HEK293 (cell line): ENCODE measurements at regions not wholly inside any gene's neighbourhood (a gene's known extent, or its start where the extent isn't known, plus 50 kb on each side); places are given as distances from the start of the nearest gene placed in this dataset.

ENCODE experiments used
- CTCF ChIA-PET: fragments of 350-600 bp; formaldehyde crosslinking; extraction: SDS; loops from one replicate; lab custom pipeline; 2021; ENCODE audit warnings: antibody characterized with exemption; lab: Yijun Ruan, JAX
- POLR2A ChIA-PET: fragments of 300-600 bp; formaldehyde crosslinking; extraction: SDS; loops from one replicate; lab custom pipeline; 2020; ENCODE audit warnings: antibody characterized with exemption, inconsistent platforms; lab: Yijun Ruan, JAX
- H3K27ac ChIP-seq: fragments of 200-500 bp; sonication (Bioruptor generic); 2 replicates; pipeline ENCODE4 v1.5.1; 2014; ENCODE audit warnings: low read depth, low read length, control low read depth, inconsistent platforms; ENCODE audit errors: extremely low read depth
- H3K36me3 ChIP-seq, 2 experiments: fragments of 200-500 bp in 1 of 2; sonication (Bioruptor generic) in 1 of 2; 1 replicate in 1 of 2; 2 replicates in 1 of 2; pipeline ENCODE4 v1.5.1; 2014 to 2017; ENCODE audit warnings: inconsistent platforms in 2 of 2, low read length in 2 of 2; ENCODE audit not compliant: control insufficient read depth in 2 of 2, insufficient read depth in 1 of 2
- H3K4me1 ChIP-seq: fragments of 200-500 bp; sonication (Bioruptor generic); 2 replicates; pipeline ENCODE4 v1.5.1; 2014; ENCODE audit warnings: mild to moderate bottlenecking, low read length, inconsistent platforms; ENCODE audit not compliant: control insufficient read depth, insufficient read depth
- H3K4me3 ChIP-seq: 2 replicates; pipeline ENCODE4 v1.5.1; 2011; ENCODE audit warnings: low read depth, mild to moderate bottlenecking, control low read depth, low read length, moderate library complexity
- H3K9me3 ChIP-seq: fragments of 200-500 bp; sonication (Bioruptor generic); 2 replicates; pipeline ENCODE4 v1.5.1; 2014; ENCODE audit warnings: low read depth, low read length, inconsistent platforms; ENCODE audit not compliant: control insufficient read depth, insufficient read depth
- HIC1 ChIP-seq: fragments of 450-650 bp; formaldehyde crosslinking; IDR thresholded peaks from 2 replicates; pipeline ENCODE4 v1.5.1; 2016; ENCODE audit warnings: missing biosample characterization, missing genetic modification characterization
- HOXC10 ChIP-seq: sonication (generic); formaldehyde crosslinking; IDR thresholded peaks from 2 replicates; pipeline ENCODE4 v1.8.1; 2023; ENCODE audit warnings: mild to moderate bottlenecking, missing genetic modification reagents
- KLF17 ChIP-seq: fragments of 450-650 bp; formaldehyde crosslinking; IDR thresholded peaks from 2 replicates; pipeline ENCODE4 v1.5.1; 2016; ENCODE audit warnings: missing biosample characterization, missing genetic modification characterization
- SETDB1 ChIP-seq: IDR thresholded peaks from one replicate; pipeline ENCODE4 v1.6.1; 2017; ENCODE audit warnings: mild to moderate bottlenecking, low read length, moderate library complexity, mixed read lengths; ENCODE audit not compliant: insufficient read length
- YY2 ChIP-seq: fragments of 450-650 bp; formaldehyde crosslinking; IDR thresholded peaks from 2 replicates; pipeline ENCODE4 v1.5.1; 2016; ENCODE audit warnings: missing biosample characterization, missing genetic modification characterization
- ZBTB49 ChIP-seq: fragments of 450-650 bp; formaldehyde crosslinking; IDR thresholded peaks from 2 replicates; pipeline ENCODE4 v1.5.1; 2016; ENCODE audit warnings: missing biosample characterization, missing genetic modification characterization, low read depth
- ZBTB7A ChIP-seq: fragments of 450-650 bp; formaldehyde crosslinking; IDR thresholded peaks from 2 replicates; pipeline ENCODE4 v1.5.1; 2016; ENCODE audit warnings: low read depth, missing biosample characterization, missing genetic modification characterization
- ZFP3 ChIP-seq: fragments of 450-650 bp; formaldehyde crosslinking; IDR thresholded peaks from 2 replicates; pipeline ENCODE4 v1.5.1; 2016; ENCODE audit warnings: low read depth, missing biosample characterization, missing genetic modification characterization
- ZNF138 ChIP-seq: fragments of 450-650 bp; formaldehyde crosslinking; IDR thresholded peaks from 2 replicates; pipeline ENCODE4 v1.5.1; 2016; ENCODE audit warnings: missing biosample characterization, missing genetic modification characterization, borderline replicate concordance
- ZNF202 ChIP-seq: fragments of 450-650 bp; formaldehyde crosslinking; IDR thresholded peaks from 2 replicates; pipeline ENCODE4 v1.5.1; 2016; ENCODE audit warnings: missing biosample characterization, missing genetic modification characterization, borderline replicate concordance
- ZNF211 ChIP-seq: fragments of 450-650 bp; formaldehyde crosslinking; IDR thresholded peaks from 2 replicates; pipeline ENCODE4 v1.5.1; 2016; ENCODE audit warnings: low read depth, missing biosample characterization, missing genetic modification characterization
- ZNF24 ChIP-seq: fragments of 450-650 bp; formaldehyde crosslinking; IDR thresholded peaks from 2 replicates; pipeline ENCODE4 v1.5.1; 2016; ENCODE audit warnings: missing biosample characterization, missing genetic modification characterization
- ZNF266 ChIP-seq: fragments of 450-650 bp; formaldehyde crosslinking; IDR thresholded peaks from 2 replicates; pipeline ENCODE4 v1.5.1; 2016; ENCODE audit warnings: missing biosample characterization, missing genetic modification characterization, low read depth
- ZNF580 ChIP-seq: fragments of 450-650 bp; formaldehyde crosslinking; IDR thresholded peaks from 2 replicates; pipeline ENCODE4 v1.5.1; 2016; ENCODE audit warnings: missing biosample characterization, missing genetic modification characterization
- ZNF626 ChIP-seq: fragments of 450-650 bp; sonication (Bioruptor Pico); formaldehyde crosslinking; IDR thresholded peaks from 2 replicates; pipeline ENCODE4 v1.5.1; 2018; ENCODE audit warnings: missing biosample characterization, missing genetic modification characterization, inconsistent platforms
- ZNF660 ChIP-seq: fragments of 450-650 bp; IDR thresholded peaks from 2 replicates; pipeline ENCODE4 v1.5.1; 2018; ENCODE audit warnings: missing biosample characterization, mild to moderate bottlenecking, missing genetic modification characterization
- ZNF776 ChIP-seq: fragments of 450-650 bp; formaldehyde crosslinking; IDR thresholded peaks from 2 replicates; pipeline ENCODE4 v1.5.0; 2017; ENCODE audit warnings: missing biosample characterization, missing genetic modification characterization, borderline replicate concordance
- ZNF792 ChIP-seq: fragments of 450-650 bp; formaldehyde crosslinking; IDR thresholded peaks from 2 replicates; pipeline ENCODE4 v1.5.1; 2016; ENCODE audit warnings: missing biosample characterization, missing genetic modification characterization
- ZSCAN18 ChIP-seq: fragments of 450-650 bp; formaldehyde crosslinking; IDR thresholded peaks from 2 replicates; pipeline ENCODE4 v1.5.1; 2016; ENCODE audit warnings: missing biosample characterization, missing genetic modification characterization

- no peaks in the 10 kb centered on the region for H3K36me3 ChIP-seq
- no peak overlapping the region for H3K4me3 ChIP-seq
- H3K4me1 ChIP-seq = no peaks in the 10 kb centered on the region
- POLR2A ChIA-PET = no interaction called here
- H3K9me3 ChIP-seq = no peaks in the 10 kb centered on the region
- no peak overlapping the region for H3K27ac ChIP-seq
- CTCF ChIA-PET = interaction anchor here (0.6 to 0.7 kb wide), 2 partner anchors 67 to 683 kb away, joined by 3 read pairs; no protein-coding TSS in a partner anchor
- TF ChIP-seq SETDB1 (no peak), ZNF626 (tag by site-specific recombination) (no peak), KLF17 (tag by site-specific recombination) (no peak), YY2 (tag by site-specific recombination) (no peak), ZBTB49 (tag by site-specific recombination) (no peak), ZNF24 (tag by site-specific recombination) (no peak), ZSCAN18 (tag by site-specific recombination) (no peak), ZNF580 (no peak), HOXC10 (CRISPR knock-in tag) (no peak), ZNF202 (tag by site-specific recombination) (no peak), HIC1 (tag by site-specific recombination) (no peak), ZNF211 (tag by site-specific recombination) (no peak), ZNF660 (no peak), ZNF792 (tag by site-specific recombination) (no peak), ZBTB7A (tag by site-specific recombination) (no peak), ZNF266 (no peak)
Measured at GRCh38 chr9:81097131-81097847, 592.1 kb downstream of the TLE1 start.

- TF ChIP-seq ZNF776 (no peak), ZFP3 (tag by site-specific recombination) (no peak), ZNF138 (tag by site-specific recombination) (no peak)
- ChIA-PET CTCF (interaction anchor here (0.6 to 1.2 kb wide), 3 partner anchors 19 to 781 kb away, joined by 3 to 4 read pairs (median 3); no protein-coding TSS in a partner anchor), POLR2A (no interaction called here)
- H3K4me3 ChIP-seq = no peak overlapping the region
- no peaks in the 10 kb centered on the region for H3K36me3 ChIP-seq
- no peaks in the 10 kb centered on the region for H3K9me3 ChIP-seq
- H3K4me1 ChIP-seq = no peaks in the 10 kb centered on the region
- no peak overlapping the region for H3K27ac ChIP-seq
Measured at GRCh38 chr9:81096625-81097024, 592.7 kb downstream of the TLE1 start.
